ENCODE measurements at regions not wholly inside any gene's neighbourhood (a gene's known extent, or its start where the extent isn't known, plus 50 kb on each side); places are given as distances from the start of the nearest gene placed in this dataset.

DNA sequence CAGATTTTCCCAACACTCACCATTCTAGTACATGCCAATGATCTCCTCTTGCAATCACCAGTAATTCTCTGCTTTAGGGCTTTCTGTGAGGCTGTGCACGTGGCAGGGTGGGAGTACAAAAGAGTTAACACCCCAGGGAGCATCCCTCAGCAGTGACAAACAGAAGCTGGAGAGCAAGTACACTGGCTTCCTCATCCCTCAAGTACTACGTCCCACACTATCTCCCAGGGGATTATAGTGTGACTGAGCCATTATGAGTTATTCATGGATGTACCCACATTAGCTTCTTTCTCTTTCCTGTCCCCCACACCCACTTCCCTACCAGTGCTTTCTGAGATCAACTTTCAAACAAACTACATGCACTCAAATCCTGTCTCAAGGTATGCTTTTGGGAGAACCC is 1216.5 kb upstream of the AUTS2 start:
- H3K27ac Mint-ChIP-seq: no peak overlapping the region

More for the DNA sequence above, 1216.5 kb upstream of the AUTS2 start:
- Histone ChIP-seq H3K27me3 (ENCODE audit: insufficient read depth) (no peaks in the 10 kb centered on the region), H3K27ac (ENCODE audit: low read depth) (no peak overlapping the region), H3K4me1 (ENCODE audit: insufficient read depth) (no peaks in the 10 kb centered on the region), H4K20me1 (replicated peaks; ENCODE audit: insufficient read depth) (no peaks in the 10 kb centered on the region), H3K79me2 (replicated peaks; ENCODE audit: insufficient read depth) (no peaks in the 10 kb centered on the region), H3F3A (replicated peaks; ENCODE audit: low read depth) (no peaks in the 10 kb centered on the region), H2AFZ (no peak overlapping the region), H3K4me3 (no peak overlapping the region), H3K9me2 (ENCODE audit: insufficient read depth) (no peaks in the 10 kb centered on the region), H3K36me3 (ENCODE audit: insufficient read depth) (peaks cover 4% of the 10 kb centered on the region), H3K4me2 (no peak overlapping the region)
- H3K36me3 Mint-ChIP-seq (ENCODE audit: low read depth): peaks cover 39% of the 10 kb centered on the region
- H3K4me1 Mint-ChIP-seq: no peaks in the 10 kb centered on the region
- H3K4me3 Mint-ChIP-seq: no peak overlapping the region
- H3K27me3 Mint-ChIP-seq (ENCODE audit: insufficient read depth, low read depth, poor library complexity): no peaks in the 10 kb centered on the region
- no peak for ATAC-seq
- TF ChIP-seq EZH2phosphoT487 (IDR thresholded peaks at IDR 0.05; ENCODE audit: unreplicated experiment) (no peak), NANOG (IDR thresholded peaks at IDR 0.05; ENCODE audit: borderline replicate concordance) (no peak), ZNF331 (CRISPR knock-in tag; IDR thresholded peaks at IDR 0.05; ENCODE audit: low read depth) (no peak), POLR2AphosphoS5 (IDR thresholded peaks at IDR 0.05; ENCODE audit: low read depth) (no peak), CREB1 (CRISPR knock-in tag; IDR thresholded peaks at IDR 0.05; ENCODE audit: low read depth) (no peak), JUNB (IDR thresholded peaks at IDR 0.05; ENCODE audit: unreplicated experiment) (no peak)
- TF ChIP-seq, protein P1, sequence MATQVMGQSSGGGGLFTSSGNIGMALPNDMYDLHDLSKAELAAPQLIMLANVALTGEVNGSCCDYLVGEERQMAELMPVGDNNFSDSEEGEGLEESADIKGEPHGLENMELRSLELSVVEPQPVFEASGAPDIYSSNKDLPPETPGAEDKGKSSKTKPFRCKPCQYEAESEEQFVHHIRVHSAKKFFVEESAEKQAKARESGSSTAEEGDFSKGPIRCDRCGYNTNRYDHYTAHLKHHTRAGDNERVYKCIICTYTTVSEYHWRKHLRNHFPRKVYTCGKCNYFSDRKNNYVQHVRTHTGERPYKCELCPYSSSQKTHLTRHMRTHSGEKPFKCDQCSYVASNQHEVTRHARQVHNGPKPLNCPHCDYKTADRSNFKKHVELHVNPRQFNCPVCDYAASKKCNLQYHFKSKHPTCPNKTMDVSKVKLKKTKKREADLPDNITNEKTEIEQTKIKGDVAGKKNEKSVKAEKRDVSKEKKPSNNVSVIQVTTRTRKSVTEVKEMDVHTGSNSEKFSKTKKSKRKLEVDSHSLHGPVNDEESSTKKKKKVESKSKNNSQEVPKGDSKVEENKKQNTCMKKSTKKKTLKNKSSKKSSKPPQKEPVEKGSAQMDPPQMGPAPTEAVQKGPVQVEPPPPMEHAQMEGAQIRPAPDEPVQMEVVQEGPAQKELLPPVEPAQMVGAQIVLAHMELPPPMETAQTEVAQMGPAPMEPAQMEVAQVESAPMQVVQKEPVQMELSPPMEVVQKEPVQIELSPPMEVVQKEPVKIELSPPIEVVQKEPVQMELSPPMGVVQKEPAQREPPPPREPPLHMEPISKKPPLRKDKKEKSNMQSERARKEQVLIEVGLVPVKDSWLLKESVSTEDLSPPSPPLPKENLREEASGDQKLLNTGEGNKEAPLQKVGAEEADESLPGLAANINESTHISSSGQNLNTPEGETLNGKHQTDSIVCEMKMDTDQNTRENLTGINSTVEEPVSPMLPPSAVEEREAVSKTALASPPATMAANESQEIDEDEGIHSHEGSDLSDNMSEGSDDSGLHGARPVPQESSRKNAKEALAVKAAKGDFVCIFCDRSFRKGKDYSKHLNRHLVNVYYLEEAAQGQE (IDR thresholded peaks at IDR 0.05; ENCODE audit: unreplicated experiment): no peak
- TF ChIP-seq, protein P2, sequence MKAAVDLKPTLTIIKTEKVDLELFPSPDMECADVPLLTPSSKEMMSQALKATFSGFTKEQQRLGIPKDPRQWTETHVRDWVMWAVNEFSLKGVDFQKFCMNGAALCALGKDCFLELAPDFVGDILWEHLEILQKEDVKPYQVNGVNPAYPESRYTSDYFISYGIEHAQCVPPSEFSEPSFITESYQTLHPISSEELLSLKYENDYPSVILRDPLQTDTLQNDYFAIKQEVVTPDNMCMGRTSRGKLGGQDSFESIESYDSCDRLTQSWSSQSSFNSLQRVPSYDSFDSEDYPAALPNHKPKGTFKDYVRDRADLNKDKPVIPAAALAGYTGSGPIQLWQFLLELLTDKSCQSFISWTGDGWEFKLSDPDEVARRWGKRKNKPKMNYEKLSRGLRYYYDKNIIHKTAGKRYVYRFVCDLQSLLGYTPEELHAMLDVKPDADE (IDR thresholded peaks at IDR 0.05): no peak
- TF ChIP-seq, protein P3, sequence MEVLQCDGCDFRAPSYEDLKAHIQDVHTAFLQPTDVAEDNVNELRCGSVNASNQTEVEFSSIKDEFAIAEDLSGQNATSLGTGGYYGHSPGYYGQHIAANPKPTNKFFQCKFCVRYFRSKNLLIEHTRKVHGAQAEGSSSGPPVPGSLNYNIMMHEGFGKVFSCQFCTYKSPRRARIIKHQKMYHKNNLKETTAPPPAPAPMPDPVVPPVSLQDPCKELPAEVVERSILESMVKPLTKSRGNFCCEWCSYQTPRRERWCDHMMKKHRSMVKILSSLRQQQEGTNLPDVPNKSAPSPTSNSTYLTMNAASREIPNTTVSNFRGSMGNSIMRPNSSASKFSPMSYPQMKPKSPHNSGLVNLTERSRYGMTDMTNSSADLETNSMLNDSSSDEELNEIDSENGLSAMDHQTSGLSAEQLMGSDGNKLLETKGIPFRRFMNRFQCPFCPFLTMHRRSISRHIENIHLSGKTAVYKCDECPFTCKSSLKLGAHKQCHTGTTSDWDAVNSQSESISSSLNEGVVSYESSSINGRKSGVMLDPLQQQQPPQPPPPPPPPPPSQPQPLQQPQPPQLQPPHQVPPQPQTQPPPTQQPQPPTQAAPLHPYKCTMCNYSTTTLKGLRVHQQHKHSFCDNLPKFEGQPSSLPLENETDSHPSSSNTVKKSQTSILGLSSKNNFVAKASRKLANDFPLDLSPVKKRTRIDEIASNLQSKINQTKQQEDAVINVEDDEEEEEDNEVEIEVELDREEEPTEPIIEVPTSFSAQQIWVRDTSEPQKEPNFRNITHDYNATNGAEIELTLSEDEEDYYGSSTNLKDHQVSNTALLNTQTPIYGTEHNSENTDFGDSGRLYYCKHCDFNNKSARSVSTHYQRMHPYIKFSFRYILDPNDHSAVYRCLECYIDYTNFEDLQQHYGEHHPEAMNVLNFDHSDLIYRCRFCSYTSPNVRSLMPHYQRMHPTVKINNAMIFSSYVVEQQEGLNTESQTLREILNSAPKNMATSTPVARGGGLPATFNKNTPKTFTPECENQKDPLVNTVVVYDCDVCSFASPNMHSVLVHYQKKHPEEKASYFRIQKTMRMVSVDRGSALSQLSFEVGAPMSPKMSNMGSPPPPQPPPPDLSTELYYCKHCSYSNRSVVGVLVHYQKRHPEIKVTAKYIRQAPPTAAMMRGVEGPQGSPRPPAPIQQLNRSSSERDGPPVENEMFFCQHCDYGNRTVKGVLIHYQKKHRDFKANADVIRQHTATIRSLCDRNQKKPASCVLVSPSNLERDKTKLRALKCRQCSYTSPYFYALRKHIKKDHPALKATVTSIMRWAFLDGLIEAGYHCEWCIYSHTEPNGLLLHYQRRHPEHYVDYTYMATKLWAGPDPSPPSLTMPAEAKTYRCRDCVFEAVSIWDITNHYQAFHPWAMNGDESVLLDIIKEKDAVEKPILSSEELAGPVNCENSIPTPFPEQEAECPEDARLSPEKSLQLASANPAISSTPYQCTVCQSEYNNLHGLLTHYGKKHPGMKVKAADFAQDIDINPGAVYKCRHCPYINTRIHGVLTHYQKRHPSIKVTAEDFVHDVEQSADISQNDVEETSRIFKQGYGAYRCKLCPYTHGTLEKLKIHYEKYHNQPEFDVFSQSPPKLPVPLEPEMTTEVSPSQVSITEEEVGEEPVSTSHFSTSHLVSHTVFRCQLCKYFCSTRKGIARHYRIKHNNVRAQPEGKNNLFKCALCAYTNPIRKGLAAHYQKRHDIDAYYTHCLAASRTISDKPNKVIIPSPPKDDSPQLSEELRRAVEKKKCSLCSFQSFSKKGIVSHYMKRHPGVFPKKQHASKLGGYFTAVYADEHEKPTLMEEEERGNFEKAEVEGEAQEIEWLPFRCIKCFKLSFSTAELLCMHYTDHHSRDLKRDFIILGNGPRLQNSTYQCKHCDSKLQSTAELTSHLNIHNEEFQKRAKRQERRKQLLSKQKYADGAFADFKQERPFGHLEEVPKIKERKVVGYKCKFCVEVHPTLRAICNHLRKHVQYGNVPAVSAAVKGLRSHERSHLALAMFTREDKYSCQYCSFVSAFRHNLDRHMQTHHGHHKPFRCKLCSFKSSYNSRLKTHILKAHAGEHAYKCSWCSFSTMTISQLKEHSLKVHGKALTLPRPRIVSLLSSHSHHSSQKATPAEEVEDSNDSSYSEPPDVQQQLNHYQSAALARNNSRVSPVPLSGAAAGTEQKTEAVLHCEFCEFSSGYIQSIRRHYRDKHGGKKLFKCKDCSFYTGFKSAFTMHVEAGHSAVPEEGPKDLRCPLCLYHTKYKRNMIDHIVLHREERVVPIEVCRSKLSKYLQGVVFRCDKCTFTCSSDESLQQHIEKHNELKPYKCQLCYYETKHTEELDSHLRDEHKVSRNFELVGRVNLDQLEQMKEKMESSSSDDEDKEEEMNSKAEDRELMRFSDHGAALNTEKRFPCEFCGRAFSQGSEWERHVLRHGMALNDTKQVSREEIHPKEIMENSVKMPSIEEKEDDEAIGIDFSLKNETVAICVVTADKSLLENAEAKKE (CRISPR knock-in tag; IDR thresholded peaks at IDR 0.05): no peak
- DNase-seq (ENCODE audit: low spot score): no peak
- peaks cover 95% of the 10 kb centered on the region for H3K9me3 Mint-ChIP-seq
